AG04449 (cell line): ENCODE measurements at regions not wholly inside any gene's neighbourhood (a gene's known extent, or its start where the extent isn't known, plus 50 kb on each side); places are given as distances from the start of the nearest gene placed in this dataset.
A peak's percentile ranks its signal among the peaks of the same experiment; 100 is the strongest.
"Not testable (repeated sequence)": the region's sequence is repeated elsewhere in the genome, so short reads cannot be mapped to it uniquely, and the experiment has no call there.

Experiments used
- CTCF ChIA-PET: fragments of 350-600 bp; formaldehyde crosslinking; extraction: SDS; loops from one replicate; lab custom pipeline; 2021; ENCODE audit warnings: antibody characterized with exemption; lab: Yijun Ruan, JAX
- POLR2A ChIA-PET: fragments of 400-600, 350-600 bp; formaldehyde crosslinking; extraction: SDS; loops from one replicate; lab custom pipeline; 2020; ENCODE audit warnings: antibody characterized with exemption, inconsistent platforms; lab: Yijun Ruan, JAX
- DNase-seq: peaks from one replicate; pipeline ENCODE4 v3.0.0-alpha.2; 2010; ENCODE audit warnings: low read depth, low spot score
- H3K4me3 ChIP-seq: 2 replicates; pipeline ENCODE4 v1.5.1; 2011; ENCODE audit warnings: low read depth, mild to moderate bottlenecking, control low read depth, low read length
- TF ChIP-seq, protein P1 (sequence below): IDR thresholded peaks from one replicate; pipeline ENCODE4 v1.5.1; 2011; ENCODE audit warnings: mild to moderate bottlenecking, moderate library complexity, low read length, control low read depth, inconsistent platforms; ENCODE audit not compliant: insufficient read depth; ENCODE audit errors: missing control alignments

DNA sequence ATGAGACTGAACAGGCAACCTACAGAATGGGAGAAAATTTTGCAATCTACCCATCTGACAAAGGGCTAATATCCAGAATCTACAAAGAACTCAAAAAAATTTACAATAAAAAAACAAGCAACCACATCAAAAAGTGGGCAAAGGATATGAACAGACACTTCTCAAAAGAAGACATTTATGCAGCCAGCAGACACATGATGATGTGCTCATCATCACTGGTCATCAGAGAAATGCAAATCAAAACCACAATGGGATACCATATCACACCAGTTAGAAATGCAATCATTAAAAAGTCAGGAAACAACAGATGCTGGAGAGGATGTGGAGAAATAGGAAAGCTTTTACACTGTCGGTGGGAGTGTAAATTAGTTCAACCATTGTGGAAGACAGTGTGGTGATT lies 51.7 kb upstream of the PAXBP1 start:
- H3K4me3 ChIP-seq, DNase-seq, CTCF ChIA-PET, POLR2A ChIA-PET: not testable (repeated sequence)

DNA sequence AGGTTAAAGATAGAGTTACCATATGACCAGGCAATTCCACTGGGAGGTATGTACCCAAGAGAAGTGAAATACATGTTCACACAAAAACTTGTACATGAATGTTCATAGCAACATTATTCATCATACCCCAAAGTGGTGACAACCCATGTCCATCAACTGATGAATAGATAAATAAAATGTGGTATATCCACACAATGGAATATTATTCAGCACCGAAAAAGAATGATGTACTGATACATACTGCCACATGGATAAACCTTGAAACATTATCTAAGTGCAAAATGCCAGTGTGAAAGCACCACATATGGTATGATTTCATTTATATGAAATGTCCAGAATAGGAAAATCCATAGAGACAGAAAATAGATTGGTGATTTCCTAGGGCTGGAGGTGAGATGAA lies 53.4 kb upstream of the PAXBP1 start:
- POLR2A ChIA-PET: no interaction called here
- no peak for DNase-seq
- CTCF ChIA-PET: interaction anchor here (0.7 to 4.9 kb wide), 8 partner anchors 12 to 372 kb away, joined by 3 to 44 read pairs (median 12); a partner anchor contains a TSS
- TF ChIP-seq, protein P1, sequence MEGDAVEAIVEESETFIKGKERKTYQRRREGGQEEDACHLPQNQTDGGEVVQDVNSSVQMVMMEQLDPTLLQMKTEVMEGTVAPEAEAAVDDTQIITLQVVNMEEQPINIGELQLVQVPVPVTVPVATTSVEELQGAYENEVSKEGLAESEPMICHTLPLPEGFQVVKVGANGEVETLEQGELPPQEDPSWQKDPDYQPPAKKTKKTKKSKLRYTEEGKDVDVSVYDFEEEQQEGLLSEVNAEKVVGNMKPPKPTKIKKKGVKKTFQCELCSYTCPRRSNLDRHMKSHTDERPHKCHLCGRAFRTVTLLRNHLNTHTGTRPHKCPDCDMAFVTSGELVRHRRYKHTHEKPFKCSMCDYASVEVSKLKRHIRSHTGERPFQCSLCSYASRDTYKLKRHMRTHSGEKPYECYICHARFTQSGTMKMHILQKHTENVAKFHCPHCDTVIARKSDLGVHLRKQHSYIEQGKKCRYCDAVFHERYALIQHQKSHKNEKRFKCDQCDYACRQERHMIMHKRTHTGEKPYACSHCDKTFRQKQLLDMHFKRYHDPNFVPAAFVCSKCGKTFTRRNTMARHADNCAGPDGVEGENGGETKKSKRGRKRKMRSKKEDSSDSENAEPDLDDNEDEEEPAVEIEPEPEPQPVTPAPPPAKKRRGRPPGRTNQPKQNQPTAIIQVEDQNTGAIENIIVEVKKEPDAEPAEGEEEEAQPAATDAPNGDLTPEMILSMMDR: no peak
- no peak overlapping the region for H3K4me3 ChIP-seq

DNA sequence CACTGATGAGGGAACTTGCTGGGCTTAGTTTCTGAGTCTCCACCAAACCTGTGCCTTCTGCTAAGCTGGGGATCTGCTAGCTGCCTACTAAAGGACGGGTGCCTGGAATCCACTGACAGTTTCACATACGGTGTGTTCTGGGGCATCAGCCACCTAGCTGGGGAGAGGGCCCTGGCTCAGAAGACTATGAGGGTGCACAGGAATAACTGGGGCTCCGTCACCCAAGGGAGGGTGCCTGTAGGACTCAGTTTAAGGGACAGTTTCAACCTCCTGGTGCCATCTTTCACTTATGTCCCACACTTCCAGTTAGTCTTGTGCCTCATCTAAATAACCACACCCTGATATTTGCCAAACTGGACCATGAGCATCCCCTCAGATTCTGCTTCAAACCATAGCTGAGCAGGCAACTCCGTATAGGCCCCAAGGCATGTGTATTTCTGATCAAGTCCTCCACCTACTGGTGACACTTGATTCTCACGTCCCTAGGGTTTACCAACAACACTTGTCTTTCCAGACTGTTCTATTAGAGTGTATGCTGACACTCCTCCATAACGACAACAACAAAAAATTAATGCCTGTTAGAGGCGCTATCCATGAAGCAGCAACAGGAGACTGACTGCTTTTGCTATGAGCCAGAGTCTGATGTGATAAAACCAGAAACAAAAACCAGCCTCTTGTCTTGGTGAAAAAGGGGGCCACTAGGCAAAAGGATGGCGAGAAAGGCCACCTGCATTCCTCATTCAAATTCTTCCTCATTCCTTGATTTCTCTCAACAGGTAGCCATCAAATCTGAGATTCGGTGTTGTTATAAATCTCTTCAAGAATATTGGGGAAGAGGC lies 55.0 kb upstream of the PAXBP1 start:
- no peak for DNase-seq
- no peak overlapping the region for H3K4me3 ChIP-seq
- TF ChIP-seq, protein P1: peak; percentile 55
- POLR2A ChIA-PET: no interaction called here
- CTCF ChIA-PET: interaction anchor here (0.6 to 4.9 kb wide), 22 partner anchors 9 to 371 kb away, joined by 3 to 44 read pairs (median 6); partner anchors contain the start of gene PAXBP1

DNA sequence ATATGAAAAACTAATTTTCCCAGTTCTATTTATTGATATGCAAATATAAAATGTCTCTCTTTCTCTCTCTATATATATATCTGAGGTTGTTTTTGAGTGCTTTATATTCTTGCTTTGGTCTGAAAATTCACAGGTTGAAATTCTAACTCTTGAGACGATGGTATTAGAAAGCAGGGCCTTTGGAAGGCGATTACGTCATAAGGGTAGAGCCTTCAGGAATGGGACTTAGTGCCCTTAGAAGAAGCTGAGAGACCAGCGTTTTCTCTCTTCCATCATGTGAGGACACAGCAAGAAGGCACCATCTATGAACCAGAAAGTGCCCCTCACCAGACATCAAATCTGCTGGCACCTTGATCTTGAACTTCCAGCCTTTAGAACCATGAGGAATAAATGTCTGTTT lies 57.4 kb upstream of the PAXBP1 start:
- H3K4me3 ChIP-seq: no peak overlapping the region
- DNase-seq: no peak
- CTCF ChIA-PET: interaction anchor here (1.2 to 4.9 kb wide), 7 partner anchors 34 to 616 kb away, joined by 3 to 44 read pairs (median 5); partner anchors contain the start of gene PAXBP1
- POLR2A ChIA-PET: no interaction called here
- TF ChIP-seq, protein P1: no peak

DNA sequence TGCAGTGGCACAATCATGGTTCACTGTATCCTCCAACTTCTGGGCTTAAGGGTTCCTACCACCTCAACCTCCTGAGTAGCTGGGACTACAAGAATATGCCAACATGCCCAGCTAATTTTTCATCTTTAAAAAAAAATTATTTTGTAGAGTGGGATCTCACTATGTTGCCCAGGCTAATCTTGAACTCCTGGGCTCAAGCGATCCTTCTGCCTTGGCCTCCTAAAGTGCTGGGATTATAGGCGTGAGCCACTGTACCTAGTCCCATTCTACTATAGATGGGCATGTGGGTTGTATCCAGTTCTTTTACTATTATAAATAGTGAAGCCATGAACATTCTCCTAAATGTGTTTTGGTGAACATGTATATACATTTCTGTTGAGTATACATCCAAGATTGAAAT lies 57.9 kb upstream of the PAXBP1 start:
- TF ChIP-seq, protein P1: no peak
- ChIA-PET POLR2A (no interaction called here), CTCF (interaction anchor here (0.5 to 4.9 kb wide), 5 partner anchors 35 to 364 kb away, joined by 3 to 44 read pairs (median 4); partner anchors contain the start of gene PAXBP1)
- DNase-seq: no peak
- H3K4me3 ChIP-seq: no peak overlapping the region

DNA sequence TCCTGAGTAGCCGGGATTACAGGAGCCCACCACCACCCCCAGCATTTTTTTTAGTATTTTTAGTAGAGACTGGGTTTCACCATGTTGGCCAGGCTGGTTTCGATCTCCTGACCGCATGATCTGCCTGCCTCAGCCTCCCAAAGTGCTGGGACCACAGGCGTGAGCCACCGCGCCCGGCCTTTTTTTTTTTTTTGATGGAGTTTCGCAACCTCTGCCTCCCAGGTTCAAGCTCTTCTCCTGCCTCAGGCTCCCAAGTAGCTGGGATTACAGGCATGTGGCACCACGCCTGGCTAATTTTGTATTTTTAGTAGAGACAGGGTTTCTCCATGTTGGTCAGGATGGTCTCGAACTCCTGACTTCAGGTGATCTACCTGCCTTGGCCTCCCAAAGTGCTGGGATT lies 60.2 kb upstream of the PAXBP1 start:
- CTCF ChIA-PET: interaction anchor here (0.9 to 4.8 kb wide), 9 partner anchors 10 to 625 kb away, joined by 3 to 70 read pairs (median 5); no protein-coding TSS in a partner anchor
- H3K4me3 ChIP-seq, DNase-seq, POLR2A ChIA-PET: not testable (repeated sequence)

DNA sequence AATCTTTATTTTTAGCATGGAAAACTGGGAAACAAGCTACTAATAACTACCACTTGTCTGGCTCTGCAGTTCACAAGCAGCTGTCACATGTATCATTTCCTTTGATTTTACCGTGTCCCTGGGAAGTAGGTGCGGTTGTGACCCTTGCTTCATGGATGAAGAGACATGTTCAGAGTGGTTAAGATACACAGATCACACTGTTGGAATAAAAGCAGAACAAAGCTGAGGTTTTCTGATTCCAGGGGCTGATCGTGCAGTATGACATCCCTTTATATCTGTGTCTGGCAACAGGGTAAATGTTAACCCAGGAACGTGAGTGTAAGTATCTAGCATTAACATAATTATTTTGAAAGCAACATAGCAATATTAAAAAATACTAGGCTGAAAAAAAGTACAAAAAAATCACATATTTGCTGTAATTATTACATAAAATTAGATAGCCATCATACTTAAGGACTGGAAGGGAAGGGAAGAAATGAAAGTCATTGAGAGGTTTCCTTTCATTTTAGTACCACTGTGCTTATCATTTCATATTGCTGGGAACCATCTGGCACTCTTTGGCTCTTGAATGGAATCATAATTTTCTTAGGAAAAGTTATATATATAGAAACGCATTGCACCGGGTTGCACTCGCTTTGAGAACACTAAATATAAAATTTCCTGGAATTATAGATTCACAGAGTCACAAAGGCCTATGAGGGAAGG lies 62.8 kb upstream of the PAXBP1 start:
- TF ChIP-seq, protein P1: no peak
- no peak for DNase-seq
- no peak overlapping the region for H3K4me3 ChIP-seq
- CTCF ChIA-PET: interaction anchor here (1.2 to 4.8 kb wide), 8 partner anchors 10 to 611 kb away, joined by 3 to 70 read pairs (median 8); partner anchors contain the start of gene PAXBP1
- POLR2A ChIA-PET: no interaction called here
